HG03060 (cell line): ENCODE measurements at regions not wholly inside any gene's neighbourhood (a gene's known extent, or its start where the extent isn't known, plus 50 kb on each side); places are given as distances from the start of the nearest gene placed in this dataset.
"Not testable (repeated sequence)": the region's sequence is repeated elsewhere in the genome, so short reads cannot be mapped to it uniquely, and the experiment has no call there.

Experiments used
- ATAC-seq: cut with Tn5 transposase; IDR thresholded peaks from one replicate; pipeline ENCODE4 v1.9.1; 2021; ENCODE audit warnings: low read depth, moderate number of reproducible peaks; ENCODE audit not compliant: unreplicated experiment

- not testable (repeated sequence) for ATAC-seq
Measured at GRCh38 chr16:21487956-21488355, 111.4 kb upstream of the METTL9 start.

GRCh38 chr16:21499046-21499445 is 100.3 kb upstream of the METTL9 start:
- ATAC-seq, result not testable (repeated sequence)

- ATAC-seq, result peak; percentile 19
Measured at GRCh38 chr16:21501223-21501868, 98.0 kb upstream of the METTL9 start.

- ATAC-seq, result peak; percentile 44
Measured at GRCh38 chr16:21501869-21502667, 97.3 kb upstream of the METTL9 start.

- ATAC-seq, result not testable (repeated sequence)
Measured at GRCh38 chr16:21503574-21503920, 95.8 kb upstream of the METTL9 start.

GRCh38 chr16:21503941-21504832 is 95.2 kb upstream of the METTL9 start:
- ATAC-seq, result not testable (repeated sequence)

GRCh38 chr16:21505751-21506520 is 93.4 kb upstream of the METTL9 start:
- ATAC-seq, result not testable (repeated sequence)

- not testable (repeated sequence) for ATAC-seq
Measured at GRCh38 chr16:21506857-21507456, 92.4 kb upstream of the METTL9 start.

GRCh38 chr16:21507631-21508305 is 91.6 kb upstream of the METTL9 start:
- ATAC-seq, result not testable (repeated sequence)

- not testable (repeated sequence) for ATAC-seq
Measured at GRCh38 chr16:21508661-21509436, 90.5 kb upstream of the METTL9 start.

- ATAC-seq, result not testable (repeated sequence)
Measured at GRCh38 chr16:21509437-21510086, 89.8 kb upstream of the METTL9 start.

- not testable (repeated sequence) for ATAC-seq
Measured at GRCh38 chr16:21510869-21511255, 88.5 kb upstream of the METTL9 start.

- not testable (repeated sequence) for ATAC-seq
Measured at GRCh38 chr16:21511315-21512210, 87.8 kb upstream of the METTL9 start.

- not testable (repeated sequence) for ATAC-seq
Measured at GRCh38 chr16:21512280-21513192, 86.8 kb upstream of the METTL9 start.

- not testable (repeated sequence) for ATAC-seq
Measured at GRCh38 chr16:21513337-21513741, 86.0 kb upstream of the METTL9 start.
